ENCODE measurements at regions not wholly inside any gene's neighbourhood (a gene's known extent, or its start where the extent isn't known, plus 50 kb on each side); places are given as distances from the start of the nearest gene placed in this dataset.

DNA sequence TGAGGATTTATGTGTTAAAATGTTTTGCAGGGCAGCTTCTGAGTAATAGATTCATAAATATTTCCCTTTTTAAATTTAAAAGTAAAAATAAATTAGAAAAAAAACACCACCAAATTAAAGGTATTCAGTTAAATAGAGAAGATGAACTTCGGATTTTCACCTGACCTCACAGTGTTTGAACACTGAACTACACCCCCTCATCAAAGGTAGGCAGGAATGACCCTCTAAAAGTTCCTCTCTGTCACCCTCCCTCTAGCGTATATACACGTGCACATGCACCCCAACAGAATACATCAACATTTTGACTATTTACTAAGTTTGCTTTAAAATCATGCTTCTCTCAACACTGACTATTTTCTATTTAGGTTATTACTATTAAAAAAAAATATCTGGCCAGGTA is 528.3 kb downstream of the QKI start:
- TF ChIP-seq, protein P1, sequence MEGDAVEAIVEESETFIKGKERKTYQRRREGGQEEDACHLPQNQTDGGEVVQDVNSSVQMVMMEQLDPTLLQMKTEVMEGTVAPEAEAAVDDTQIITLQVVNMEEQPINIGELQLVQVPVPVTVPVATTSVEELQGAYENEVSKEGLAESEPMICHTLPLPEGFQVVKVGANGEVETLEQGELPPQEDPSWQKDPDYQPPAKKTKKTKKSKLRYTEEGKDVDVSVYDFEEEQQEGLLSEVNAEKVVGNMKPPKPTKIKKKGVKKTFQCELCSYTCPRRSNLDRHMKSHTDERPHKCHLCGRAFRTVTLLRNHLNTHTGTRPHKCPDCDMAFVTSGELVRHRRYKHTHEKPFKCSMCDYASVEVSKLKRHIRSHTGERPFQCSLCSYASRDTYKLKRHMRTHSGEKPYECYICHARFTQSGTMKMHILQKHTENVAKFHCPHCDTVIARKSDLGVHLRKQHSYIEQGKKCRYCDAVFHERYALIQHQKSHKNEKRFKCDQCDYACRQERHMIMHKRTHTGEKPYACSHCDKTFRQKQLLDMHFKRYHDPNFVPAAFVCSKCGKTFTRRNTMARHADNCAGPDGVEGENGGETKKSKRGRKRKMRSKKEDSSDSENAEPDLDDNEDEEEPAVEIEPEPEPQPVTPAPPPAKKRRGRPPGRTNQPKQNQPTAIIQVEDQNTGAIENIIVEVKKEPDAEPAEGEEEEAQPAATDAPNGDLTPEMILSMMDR (IDR thresholded peaks at IDR 0.05): no peak
- TF ChIP-seq EP300 (IDR thresholded peaks at IDR 0.05): no peak
